H1 (cell line): ENCODE measurements at regions not wholly inside any gene's neighbourhood (a gene's known extent, or its start where the extent isn't known, plus 50 kb on each side); places are given as distances from the start of the nearest gene placed in this dataset.

ENCODE experiments used
- BRCA1 ChIP-seq: IDR thresholded peaks from 2 replicates; pipeline ENCODE4 v1.6.1; 2012; ENCODE audit warnings: low read depth, low read length, improper control_type of control experiment
- FOSL1 ChIP-seq: IDR thresholded peaks from 2 replicates; pipeline ENCODE4 v1.6.1; 2011; ENCODE audit warnings: mild to moderate bottlenecking, low read depth, low read length, moderate library complexity; ENCODE audit not compliant: insufficient read depth
- SAP30 ChIP-seq: fragments of 300-600 bp; sonication (generic); IDR thresholded peaks from 2 replicates; pipeline ENCODE4 v1.7.1; 2012; ENCODE audit warnings: low read length, moderate library complexity, mild to moderate bottlenecking, inconsistent platforms; ENCODE audit not compliant: insufficient read depth, insufficient replicate concordance
- TAF1 ChIP-seq: IDR thresholded peaks from 2 replicates; pipeline ENCODE4 v1.6.1; 2011; ENCODE audit warnings: mild to moderate bottlenecking, low read depth, low read length
- TCF12 ChIP-seq: IDR thresholded peaks from 2 replicates; pipeline ENCODE4 v1.6.1; 2011; ENCODE audit warnings: low read depth, mild to moderate bottlenecking, low read length
- TF ChIP-seq, protein P1 (sequence below): fragments of 300-600 bp; sonication (generic); IDR thresholded peaks from 2 replicates; pipeline ENCODE4 v1.7.1; 2012; ENCODE audit warnings: low read length, moderate library complexity, mild to moderate bottlenecking, inconsistent platforms; ENCODE audit not compliant: insufficient replicate concordance
- TF ChIP-seq, protein P2 (sequence below): IDR thresholded peaks from 2 replicates; pipeline ENCODE4 v1.6.1; 2012; ENCODE audit warnings: low read length, inconsistent platforms
- TF ChIP-seq, protein P3 (sequence below): IDR thresholded peaks from 2 replicates; pipeline ENCODE4 v1.6.1; 2011; ENCODE audit warnings: low read length, improper control_type of control experiment

DNA sequence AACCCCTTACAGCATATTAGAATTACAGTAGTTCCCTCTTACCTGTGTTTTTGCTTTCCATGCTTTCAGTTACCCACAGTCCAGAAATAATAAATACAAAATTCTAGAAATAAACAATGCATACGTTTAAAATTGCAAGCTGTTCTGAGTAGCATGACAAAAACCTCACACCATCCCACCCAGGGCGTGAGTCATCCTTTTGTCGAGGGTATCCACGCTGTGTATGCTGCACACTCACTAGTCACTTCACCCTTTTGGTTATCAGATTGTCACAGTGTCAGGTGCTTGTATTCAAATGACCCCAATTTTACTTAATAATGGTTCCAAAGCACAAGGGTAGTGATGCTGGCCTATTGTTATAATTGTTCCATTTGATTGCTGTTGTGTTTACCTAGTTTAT lies 72.5 kb upstream of the P3H2 start (continued):
- TF ChIP-seq, protein P1, sequence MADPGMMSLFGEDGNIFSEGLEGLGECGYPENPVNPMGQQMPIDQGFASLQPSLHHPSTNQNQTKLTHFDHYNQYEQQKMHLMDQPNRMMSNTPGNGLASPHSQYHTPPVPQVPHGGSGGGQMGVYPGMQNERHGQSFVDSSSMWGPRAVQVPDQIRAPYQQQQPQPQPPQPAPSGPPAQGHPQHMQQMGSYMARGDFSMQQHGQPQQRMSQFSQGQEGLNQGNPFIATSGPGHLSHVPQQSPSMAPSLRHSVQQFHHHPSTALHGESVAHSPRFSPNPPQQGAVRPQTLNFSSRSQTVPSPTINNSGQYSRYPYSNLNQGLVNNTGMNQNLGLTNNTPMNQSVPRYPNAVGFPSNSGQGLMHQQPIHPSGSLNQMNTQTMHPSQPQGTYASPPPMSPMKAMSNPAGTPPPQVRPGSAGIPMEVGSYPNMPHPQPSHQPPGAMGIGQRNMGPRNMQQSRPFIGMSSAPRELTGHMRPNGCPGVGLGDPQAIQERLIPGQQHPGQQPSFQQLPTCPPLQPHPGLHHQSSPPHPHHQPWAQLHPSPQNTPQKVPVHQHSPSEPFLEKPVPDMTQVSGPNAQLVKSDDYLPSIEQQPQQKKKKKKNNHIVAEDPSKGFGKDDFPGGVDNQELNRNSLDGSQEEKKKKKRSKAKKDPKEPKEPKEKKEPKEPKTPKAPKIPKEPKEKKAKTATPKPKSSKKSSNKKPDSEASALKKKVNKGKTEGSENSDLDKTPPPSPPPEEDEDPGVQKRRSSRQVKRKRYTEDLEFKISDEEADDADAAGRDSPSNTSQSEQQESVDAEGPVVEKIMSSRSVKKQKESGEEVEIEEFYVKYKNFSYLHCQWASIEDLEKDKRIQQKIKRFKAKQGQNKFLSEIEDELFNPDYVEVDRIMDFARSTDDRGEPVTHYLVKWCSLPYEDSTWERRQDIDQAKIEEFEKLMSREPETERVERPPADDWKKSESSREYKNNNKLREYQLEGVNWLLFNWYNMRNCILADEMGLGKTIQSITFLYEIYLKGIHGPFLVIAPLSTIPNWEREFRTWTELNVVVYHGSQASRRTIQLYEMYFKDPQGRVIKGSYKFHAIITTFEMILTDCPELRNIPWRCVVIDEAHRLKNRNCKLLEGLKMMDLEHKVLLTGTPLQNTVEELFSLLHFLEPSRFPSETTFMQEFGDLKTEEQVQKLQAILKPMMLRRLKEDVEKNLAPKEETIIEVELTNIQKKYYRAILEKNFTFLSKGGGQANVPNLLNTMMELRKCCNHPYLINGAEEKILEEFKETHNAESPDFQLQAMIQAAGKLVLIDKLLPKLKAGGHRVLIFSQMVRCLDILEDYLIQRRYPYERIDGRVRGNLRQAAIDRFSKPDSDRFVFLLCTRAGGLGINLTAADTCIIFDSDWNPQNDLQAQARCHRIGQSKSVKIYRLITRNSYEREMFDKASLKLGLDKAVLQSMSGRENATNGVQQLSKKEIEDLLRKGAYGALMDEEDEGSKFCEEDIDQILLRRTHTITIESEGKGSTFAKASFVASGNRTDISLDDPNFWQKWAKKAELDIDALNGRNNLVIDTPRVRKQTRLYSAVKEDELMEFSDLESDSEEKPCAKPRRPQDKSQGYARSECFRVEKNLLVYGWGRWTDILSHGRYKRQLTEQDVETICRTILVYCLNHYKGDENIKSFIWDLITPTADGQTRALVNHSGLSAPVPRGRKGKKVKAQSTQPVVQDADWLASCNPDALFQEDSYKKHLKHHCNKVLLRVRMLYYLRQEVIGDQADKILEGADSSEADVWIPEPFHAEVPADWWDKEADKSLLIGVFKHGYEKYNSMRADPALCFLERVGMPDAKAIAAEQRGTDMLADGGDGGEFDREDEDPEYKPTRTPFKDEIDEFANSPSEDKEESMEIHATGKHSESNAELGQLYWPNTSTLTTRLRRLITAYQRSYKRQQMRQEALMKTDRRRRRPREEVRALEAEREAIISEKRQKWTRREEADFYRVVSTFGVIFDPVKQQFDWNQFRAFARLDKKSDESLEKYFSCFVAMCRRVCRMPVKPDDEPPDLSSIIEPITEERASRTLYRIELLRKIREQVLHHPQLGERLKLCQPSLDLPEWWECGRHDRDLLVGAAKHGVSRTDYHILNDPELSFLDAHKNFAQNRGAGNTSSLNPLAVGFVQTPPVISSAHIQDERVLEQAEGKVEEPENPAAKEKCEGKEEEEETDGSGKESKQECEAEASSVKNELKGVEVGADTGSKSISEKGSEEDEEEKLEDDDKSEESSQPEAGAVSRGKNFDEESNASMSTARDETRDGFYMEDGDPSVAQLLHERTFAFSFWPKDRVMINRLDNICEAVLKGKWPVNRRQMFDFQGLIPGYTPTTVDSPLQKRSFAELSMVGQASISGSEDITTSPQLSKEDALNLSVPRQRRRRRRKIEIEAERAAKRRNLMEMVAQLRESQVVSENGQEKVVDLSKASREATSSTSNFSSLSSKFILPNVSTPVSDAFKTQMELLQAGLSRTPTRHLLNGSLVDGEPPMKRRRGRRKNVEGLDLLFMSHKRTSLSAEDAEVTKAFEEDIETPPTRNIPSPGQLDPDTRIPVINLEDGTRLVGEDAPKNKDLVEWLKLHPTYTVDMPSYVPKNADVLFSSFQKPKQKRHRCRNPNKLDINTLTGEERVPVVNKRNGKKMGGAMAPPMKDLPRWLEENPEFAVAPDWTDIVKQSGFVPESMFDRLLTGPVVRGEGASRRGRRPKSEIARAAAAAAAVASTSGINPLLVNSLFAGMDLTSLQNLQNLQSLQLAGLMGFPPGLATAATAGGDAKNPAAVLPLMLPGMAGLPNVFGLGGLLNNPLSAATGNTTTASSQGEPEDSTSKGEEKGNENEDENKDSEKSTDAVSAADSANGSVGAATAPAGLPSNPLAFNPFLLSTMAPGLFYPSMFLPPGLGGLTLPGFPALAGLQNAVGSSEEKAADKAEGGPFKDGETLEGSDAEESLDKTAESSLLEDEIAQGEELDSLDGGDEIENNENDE, result no peak
- TF ChIP-seq BRCA1 (no peak), FOSL1 (no peak), TCF12 (no peak), TAF1 (no peak), SAP30 (no peak)
- TF ChIP-seq, protein P2, sequence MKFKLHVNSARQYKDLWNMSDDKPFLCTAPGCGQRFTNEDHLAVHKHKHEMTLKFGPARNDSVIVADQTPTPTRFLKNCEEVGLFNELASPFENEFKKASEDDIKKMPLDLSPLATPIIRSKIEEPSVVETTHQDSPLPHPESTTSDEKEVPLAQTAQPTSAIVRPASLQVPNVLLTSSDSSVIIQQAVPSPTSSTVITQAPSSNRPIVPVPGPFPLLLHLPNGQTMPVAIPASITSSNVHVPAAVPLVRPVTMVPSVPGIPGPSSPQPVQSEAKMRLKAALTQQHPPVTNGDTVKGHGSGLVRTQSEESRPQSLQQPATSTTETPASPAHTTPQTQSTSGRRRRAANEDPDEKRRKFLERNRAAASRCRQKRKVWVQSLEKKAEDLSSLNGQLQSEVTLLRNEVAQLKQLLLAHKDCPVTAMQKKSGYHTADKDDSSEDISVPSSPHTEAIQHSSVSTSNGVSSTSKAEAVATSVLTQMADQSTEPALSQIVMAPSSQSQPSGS, result no peak
- TF ChIP-seq, protein P3, sequence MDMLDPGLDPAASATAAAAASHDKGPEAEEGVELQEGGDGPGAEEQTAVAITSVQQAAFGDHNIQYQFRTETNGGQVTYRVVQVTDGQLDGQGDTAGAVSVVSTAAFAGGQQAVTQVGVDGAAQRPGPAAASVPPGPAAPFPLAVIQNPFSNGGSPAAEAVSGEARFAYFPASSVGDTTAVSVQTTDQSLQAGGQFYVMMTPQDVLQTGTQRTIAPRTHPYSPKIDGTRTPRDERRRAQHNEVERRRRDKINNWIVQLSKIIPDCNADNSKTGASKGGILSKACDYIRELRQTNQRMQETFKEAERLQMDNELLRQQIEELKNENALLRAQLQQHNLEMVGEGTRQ, result no peak
